ENCODE measurements at regions not wholly inside any gene's neighbourhood (a gene's known extent, or its start where the extent isn't known, plus 50 kb on each side); places are given as distances from the start of the nearest gene placed in this dataset.
A peak's percentile ranks its signal among the peaks of the same experiment; 100 is the strongest.

DNA sequence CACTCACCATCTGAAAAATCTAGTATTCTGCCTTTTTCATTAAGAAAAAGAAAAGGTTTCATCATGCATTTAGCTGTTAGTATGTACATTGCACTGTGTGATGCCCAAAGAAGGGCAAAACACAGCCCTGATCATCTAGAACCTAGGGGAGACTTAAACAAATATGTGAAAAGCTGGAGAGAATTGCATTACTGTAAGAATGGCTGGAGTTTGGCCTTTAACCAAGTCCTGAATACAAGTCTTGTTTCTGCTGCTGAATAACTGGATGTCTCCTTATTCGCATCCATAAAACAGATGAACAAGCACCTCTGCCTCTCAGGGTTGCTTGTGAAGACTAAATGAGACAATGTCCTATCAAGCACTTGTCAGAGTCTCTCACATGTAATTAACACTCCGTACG is 233.4 kb upstream of the LRTM1 start:
- Histone ChIP-seq H3K27me3 (ENCODE audit: insufficient read depth, low read length) (no peaks in the 10 kb centered on the region), H3K4me3 (ENCODE audit: low read depth, low read length) (peak overlapping the region; percentile 3; the same call in 1 of the 2 replicates), H2AFZ (ENCODE audit: low read length, unreplicated experiment) (no peak overlapping the region), H3K36me3 (ENCODE audit: insufficient read depth, low read length) (no peaks in the 10 kb centered on the region), H3K4me1 (ENCODE audit: control insufficient read depth, insufficient read depth, low read length, unreplicated experiment) (peaks cover 50% of the 10 kb centered on the region), H3K79me2 (ENCODE audit: control insufficient read depth, insufficient read depth, low read length, unreplicated experiment) (no peaks in the 10 kb centered on the region), H3K27ac (ENCODE audit: low read depth, low read length) (peak overlapping the region; percentile 95)

- H3K4me1 ChIP-seq (ENCODE audit: control insufficient read depth, insufficient read depth, low read length, unreplicated experiment) = peaks cover 50% of the 10 kb centered on the region
- peak overlapping the region; percentile 3; the same call in 1 of the 2 replicates for H3K4me3 ChIP-seq (ENCODE audit: low read depth, low read length)
- H2AFZ ChIP-seq (ENCODE audit: low read length, unreplicated experiment) = no peak overlapping the region
- peak overlapping the region; percentile 95 for H3K27ac ChIP-seq (ENCODE audit: low read depth, low read length)
- H3K27me3 ChIP-seq (ENCODE audit: insufficient read depth, low read length) = no peaks in the 10 kb centered on the region
- H3K79me2 ChIP-seq (ENCODE audit: control insufficient read depth, insufficient read depth, low read length, unreplicated experiment) = no peaks in the 10 kb centered on the region
- no peaks in the 10 kb centered on the region for H3K36me3 ChIP-seq (ENCODE audit: insufficient read depth, low read length)
These were observed 232.6 kb upstream of the LRTM1 start for GRCh38 chr3:55160241-55160983.

- peaks cover 50% of the 10 kb centered on the region for H3K4me1 ChIP-seq (ENCODE audit: control insufficient read depth, insufficient read depth, low read length, unreplicated experiment)
- no peak overlapping the region for H3K4me3 ChIP-seq (ENCODE audit: low read depth, low read length)
- no peaks in the 10 kb centered on the region for H3K79me2 ChIP-seq (ENCODE audit: control insufficient read depth, insufficient read depth, low read length, unreplicated experiment)
- H3K36me3 ChIP-seq (ENCODE audit: insufficient read depth, low read length) = no peaks in the 10 kb centered on the region
- H3K27me3 ChIP-seq (ENCODE audit: insufficient read depth, low read length) = no peaks in the 10 kb centered on the region
- peak overlapping the region; percentile 95 for H3K27ac ChIP-seq (ENCODE audit: low read depth, low read length)
- H2AFZ ChIP-seq (ENCODE audit: low read length, unreplicated experiment) = no peak overlapping the region
These were observed 231.9 kb upstream of the LRTM1 start for GRCh38 chr3:55159711-55160110.

DNA sequence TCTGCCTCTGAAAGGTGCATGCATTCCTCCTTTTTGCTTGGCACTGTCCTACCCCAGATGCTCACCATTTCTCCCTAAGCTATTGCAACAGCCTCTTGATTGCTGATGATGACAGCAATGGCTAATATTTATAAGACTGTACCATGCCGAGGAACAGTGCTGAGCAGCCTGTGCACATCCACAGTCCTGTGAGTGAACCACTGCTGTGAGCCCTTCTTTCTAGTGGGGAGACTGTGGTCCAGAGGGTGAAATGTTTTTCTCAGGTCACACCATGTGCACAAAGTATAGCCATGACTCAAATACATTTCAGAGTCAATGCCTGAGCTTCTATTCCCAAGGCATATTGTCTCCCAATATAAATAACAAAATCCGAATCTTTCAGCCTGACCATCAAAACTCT is 231.2 kb upstream of the LRTM1 start:
- peaks cover 50% of the 10 kb centered on the region for H3K4me1 ChIP-seq (ENCODE audit: control insufficient read depth, insufficient read depth, low read length, unreplicated experiment)
- no peaks in the 10 kb centered on the region for H3K36me3 ChIP-seq (ENCODE audit: insufficient read depth, low read length)
- no peak overlapping the region for H2AFZ ChIP-seq (ENCODE audit: low read length, unreplicated experiment)
- H3K27ac ChIP-seq (ENCODE audit: low read depth, low read length) = peak overlapping the region; percentile 95
- H3K79me2 ChIP-seq (ENCODE audit: control insufficient read depth, insufficient read depth, low read length, unreplicated experiment) = no peaks in the 10 kb centered on the region
- H3K4me3 ChIP-seq (ENCODE audit: low read depth, low read length) = no peak overlapping the region
- no peaks in the 10 kb centered on the region for H3K27me3 ChIP-seq (ENCODE audit: insufficient read depth, low read length)

DNA sequence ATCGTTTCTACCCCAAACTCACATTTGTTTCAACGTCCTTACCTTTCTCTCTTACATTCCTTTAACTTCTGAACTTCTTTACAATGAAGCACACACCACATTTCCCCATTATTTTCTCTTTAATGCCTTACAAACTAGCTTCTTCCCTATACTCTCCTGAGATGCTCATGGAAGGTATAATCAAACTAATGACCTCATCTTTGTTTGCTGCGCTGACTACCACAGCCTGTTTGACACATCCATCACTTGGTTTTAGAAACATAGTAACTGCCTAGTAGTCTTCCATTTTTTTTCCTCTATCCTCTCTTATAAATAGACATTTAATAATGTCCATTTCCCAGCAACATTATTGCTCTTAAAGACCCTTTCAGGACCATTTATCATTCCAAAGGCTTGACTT is 230.5 kb upstream of the LRTM1 start:
- peaks cover 49% of the 10 kb centered on the region for H3K4me1 ChIP-seq (ENCODE audit: control insufficient read depth, insufficient read depth, low read length, unreplicated experiment)
- H3K4me3 ChIP-seq (ENCODE audit: low read depth, low read length) = no peak overlapping the region
- H3K36me3 ChIP-seq (ENCODE audit: insufficient read depth, low read length) = no peaks in the 10 kb centered on the region

GRCh38 chr3:55157731-55158130 is 229.9 kb upstream of the LRTM1 start:
- peaks cover 43% of the 10 kb centered on the region for H3K4me1 ChIP-seq (ENCODE audit: control insufficient read depth, insufficient read depth, low read length, unreplicated experiment)

More for the DNA sequence above, 230.5 kb upstream of the LRTM1 start:
- H2AFZ ChIP-seq (ENCODE audit: low read length, unreplicated experiment) = no peak overlapping the region
- peak overlapping the region; percentile 95 for H3K27ac ChIP-seq (ENCODE audit: low read depth, low read length)
- no peaks in the 10 kb centered on the region for H3K27me3 ChIP-seq (ENCODE audit: insufficient read depth, low read length)
- no peaks in the 10 kb centered on the region for H3K79me2 ChIP-seq (ENCODE audit: control insufficient read depth, insufficient read depth, low read length, unreplicated experiment)

DNA sequence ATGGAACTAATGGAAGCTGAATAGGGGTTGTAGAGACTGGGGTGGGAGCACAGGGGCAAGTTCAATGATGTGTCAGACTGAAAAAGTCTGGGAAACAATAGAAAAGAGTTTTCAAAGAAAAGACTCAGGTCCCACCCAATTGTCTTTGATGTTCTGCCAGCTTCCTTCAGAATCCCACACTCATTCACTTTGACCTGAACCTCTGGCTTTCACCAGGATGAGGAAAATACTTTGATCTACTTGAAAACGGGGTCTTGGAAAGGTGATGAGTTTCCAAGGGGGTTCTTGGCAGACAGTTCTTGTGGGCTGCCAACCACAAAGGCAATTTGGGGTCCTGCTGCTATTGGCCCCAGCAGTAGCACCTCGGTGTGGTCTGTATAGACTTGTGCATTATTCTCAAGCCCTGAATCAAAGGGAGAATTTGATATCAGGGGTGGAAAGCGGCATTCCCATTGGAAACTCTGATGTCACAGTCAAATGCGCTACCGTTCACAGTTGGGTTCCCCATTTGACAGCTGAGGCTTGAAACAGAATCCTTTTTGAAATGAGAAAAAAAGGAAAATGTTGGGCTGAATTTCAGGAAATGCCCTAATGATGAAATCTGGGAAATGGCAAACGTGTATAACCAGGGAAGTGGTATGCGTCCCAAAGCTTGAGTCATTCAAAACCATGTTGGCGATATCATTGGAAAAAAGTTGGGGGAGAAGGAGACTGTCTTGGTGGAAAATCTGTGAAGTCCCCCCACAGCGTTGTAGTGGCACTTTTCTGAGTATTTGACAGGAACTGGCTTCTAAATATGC is 229.2 kb upstream of the LRTM1 start:
- Histone ChIP-seq H2AFZ (ENCODE audit: low read length, unreplicated experiment) (no peak overlapping the region), H3K79me2 (ENCODE audit: control insufficient read depth, insufficient read depth, low read length, unreplicated experiment) (no peaks in the 10 kb centered on the region), H3K27ac (ENCODE audit: low read depth, low read length) (peak overlapping the region; percentile 95; the same call in 1 of the 2 replicates), H3K4me3 (ENCODE audit: low read depth, low read length) (no peak overlapping the region), H3K27me3 (ENCODE audit: insufficient read depth, low read length) (no peaks in the 10 kb centered on the region), H3K36me3 (ENCODE audit: insufficient read depth, low read length) (no peaks in the 10 kb centered on the region), H3K4me1 (ENCODE audit: control insufficient read depth, insufficient read depth, low read length, unreplicated experiment) (peaks cover 36% of the 10 kb centered on the region)

More at GRCh38 chr3:55157731-55158130, 229.9 kb upstream of the LRTM1 start:
- Histone ChIP-seq H3K27ac (ENCODE audit: low read depth, low read length) (peak overlapping the region; percentile 95; the same call in 1 of the 2 replicates), H3K27me3 (ENCODE audit: insufficient read depth, low read length) (no peaks in the 10 kb centered on the region), H2AFZ (ENCODE audit: low read length, unreplicated experiment) (no peak overlapping the region), H3K36me3 (ENCODE audit: insufficient read depth, low read length) (no peaks in the 10 kb centered on the region), H3K79me2 (ENCODE audit: control insufficient read depth, insufficient read depth, low read length, unreplicated experiment) (no peaks in the 10 kb centered on the region), H3K4me3 (ENCODE audit: low read depth, low read length) (no peak overlapping the region)

- no peaks in the 10 kb centered on the region for H3K79me2 ChIP-seq (ENCODE audit: control insufficient read depth, insufficient read depth, low read length, unreplicated experiment)
- no peak overlapping the region; the same call in 1 of the 2 replicates for H3K27ac ChIP-seq (ENCODE audit: low read depth, low read length)
- H2AFZ ChIP-seq (ENCODE audit: low read length, unreplicated experiment) = peak overlapping the region; percentile 20
- no peak overlapping the region for H3K4me3 ChIP-seq (ENCODE audit: low read depth, low read length)
- H3K4me1 ChIP-seq (ENCODE audit: control insufficient read depth, insufficient read depth, low read length, unreplicated experiment) = peaks cover 5% of the 10 kb centered on the region
- no peaks in the 10 kb centered on the region for H3K36me3 ChIP-seq (ENCODE audit: insufficient read depth, low read length)
- no peaks in the 10 kb centered on the region for H3K27me3 ChIP-seq (ENCODE audit: insufficient read depth, low read length)
These were observed 220.2 kb upstream of the LRTM1 start for GRCh38 chr3:55147856-55148720.

DNA sequence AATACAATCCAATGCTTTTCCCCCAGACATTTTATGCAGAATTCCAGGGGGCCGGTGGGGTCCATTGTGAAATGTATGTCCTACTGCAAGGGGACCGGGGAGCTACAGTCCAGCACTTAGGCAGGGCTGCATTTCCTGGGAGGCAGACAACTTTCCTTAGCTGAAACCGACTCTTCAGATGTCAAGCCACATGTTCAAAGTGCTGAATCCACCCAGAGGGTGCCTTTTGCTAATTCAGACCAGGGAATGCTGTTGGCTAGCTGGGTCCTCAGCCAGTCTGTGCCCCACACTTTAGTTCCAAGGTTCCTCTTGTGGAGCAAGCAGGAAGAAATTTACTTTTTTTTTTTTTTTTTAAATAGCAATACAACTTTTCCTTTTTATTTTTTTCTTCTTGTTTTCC is 219.5 kb upstream of the LRTM1 start:
- no peaks in the 10 kb centered on the region for H3K27me3 ChIP-seq (ENCODE audit: insufficient read depth, low read length)
- H3K27ac ChIP-seq (ENCODE audit: low read depth, low read length) = no peak overlapping the region
- H3K4me3 ChIP-seq (ENCODE audit: low read depth, low read length) = no peak overlapping the region
- H3K79me2 ChIP-seq (ENCODE audit: control insufficient read depth, insufficient read depth, low read length, unreplicated experiment) = no peaks in the 10 kb centered on the region
- no peak overlapping the region for H2AFZ ChIP-seq (ENCODE audit: low read length, unreplicated experiment)
- H3K4me1 ChIP-seq (ENCODE audit: control insufficient read depth, insufficient read depth, low read length, unreplicated experiment) = peaks cover 5% of the 10 kb centered on the region
- H3K36me3 ChIP-seq (ENCODE audit: insufficient read depth, low read length) = no peaks in the 10 kb centered on the region

- Histone ChIP-seq H3K4me1 (ENCODE audit: control insufficient read depth, insufficient read depth, low read length, unreplicated experiment) (peaks cover 5% of the 10 kb centered on the region), H3K36me3 (ENCODE audit: insufficient read depth, low read length) (no peaks in the 10 kb centered on the region), H3K4me3 (ENCODE audit: low read depth, low read length) (no peak overlapping the region), H3K79me2 (ENCODE audit: control insufficient read depth, insufficient read depth, low read length, unreplicated experiment) (no peaks in the 10 kb centered on the region), H3K27me3 (ENCODE audit: insufficient read depth, low read length) (no peaks in the 10 kb centered on the region), H2AFZ (ENCODE audit: low read length, unreplicated experiment) (no peak overlapping the region), H3K27ac (ENCODE audit: low read depth, low read length) (no peak overlapping the region)
These were observed 218.4 kb upstream of the LRTM1 start for GRCh38 chr3:55146216-55146615.
